ENCODE measurements at regions not wholly inside any gene's neighbourhood (a gene's known extent, or its start where the extent isn't known, plus 50 kb on each side); places are given as distances from the start of the nearest gene placed in this dataset.

- Mint-ChIP-seq H3K36me3 (ENCODE audit: insufficient read depth, unreplicated experiment) (no peaks in the 10 kb centered on the region), H3K9me3 (ENCODE audit: unreplicated experiment) (no peaks in the 10 kb centered on the region), H3K4me3 (ENCODE audit: unreplicated experiment) (no peak overlapping the region), H3K27me3 (ENCODE audit: insufficient read depth, unreplicated experiment) (no peaks in the 10 kb centered on the region), H3K4me1 (ENCODE audit: insufficient read depth, unreplicated experiment) (peaks cover 14% of the 10 kb centered on the region), H3K27ac (ENCODE audit: low read depth, unreplicated experiment) (no peak overlapping the region)
- ChIA-PET CTCF (interaction anchor here (0.7 kb wide), 1 partner anchor 239 kb away, joined by 3 read pairs; no protein-coding TSS in a partner anchor), POLR2A (no interaction called here)
- no TSS peak for BruUV-seq (replicated peaks)
- peak; percentile 43 for DNase-seq (ENCODE audit: unreplicated experiment)
- intact Hi-C loops (cut with micrococcal nuclease): no loop called here
- TF ChIP-seq, protein P1, sequence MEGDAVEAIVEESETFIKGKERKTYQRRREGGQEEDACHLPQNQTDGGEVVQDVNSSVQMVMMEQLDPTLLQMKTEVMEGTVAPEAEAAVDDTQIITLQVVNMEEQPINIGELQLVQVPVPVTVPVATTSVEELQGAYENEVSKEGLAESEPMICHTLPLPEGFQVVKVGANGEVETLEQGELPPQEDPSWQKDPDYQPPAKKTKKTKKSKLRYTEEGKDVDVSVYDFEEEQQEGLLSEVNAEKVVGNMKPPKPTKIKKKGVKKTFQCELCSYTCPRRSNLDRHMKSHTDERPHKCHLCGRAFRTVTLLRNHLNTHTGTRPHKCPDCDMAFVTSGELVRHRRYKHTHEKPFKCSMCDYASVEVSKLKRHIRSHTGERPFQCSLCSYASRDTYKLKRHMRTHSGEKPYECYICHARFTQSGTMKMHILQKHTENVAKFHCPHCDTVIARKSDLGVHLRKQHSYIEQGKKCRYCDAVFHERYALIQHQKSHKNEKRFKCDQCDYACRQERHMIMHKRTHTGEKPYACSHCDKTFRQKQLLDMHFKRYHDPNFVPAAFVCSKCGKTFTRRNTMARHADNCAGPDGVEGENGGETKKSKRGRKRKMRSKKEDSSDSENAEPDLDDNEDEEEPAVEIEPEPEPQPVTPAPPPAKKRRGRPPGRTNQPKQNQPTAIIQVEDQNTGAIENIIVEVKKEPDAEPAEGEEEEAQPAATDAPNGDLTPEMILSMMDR (IDR thresholded peaks at IDR 0.05; ENCODE audit: unreplicated experiment): no peak
Measured at GRCh38 chr5:40041452-40041851, 616.7 kb upstream of the DAB2 start.

DNA sequence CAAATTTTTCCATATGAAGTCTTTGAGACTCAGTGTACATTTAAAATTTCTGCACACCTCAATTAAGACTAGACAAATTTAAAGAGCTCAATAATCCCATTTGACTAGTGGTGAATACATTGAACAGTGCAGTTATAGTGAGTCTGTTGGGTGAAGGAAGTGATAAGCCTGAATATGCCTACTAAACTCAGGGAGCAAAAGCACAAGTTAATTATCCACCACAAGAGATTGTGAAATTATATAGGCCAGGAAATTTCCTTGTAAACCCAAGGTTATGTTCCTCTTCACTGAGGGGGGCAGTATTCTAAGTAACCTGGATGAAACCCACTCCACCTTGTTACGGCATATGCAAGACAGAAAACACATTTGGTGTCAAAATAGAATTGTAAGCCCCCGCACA is 612.9 kb upstream of the DAB2 start:
- DNase-seq (ENCODE audit: unreplicated experiment): no peak
- Mint-ChIP-seq H3K9me3 (ENCODE audit: unreplicated experiment) (no peaks in the 10 kb centered on the region), H3K4me3 (ENCODE audit: unreplicated experiment) (no peak overlapping the region), H3K4me1 (ENCODE audit: insufficient read depth, unreplicated experiment) (no peaks in the 10 kb centered on the region), H3K27me3 (ENCODE audit: insufficient read depth, unreplicated experiment) (no peaks in the 10 kb centered on the region), H3K36me3 (ENCODE audit: insufficient read depth, unreplicated experiment) (no peaks in the 10 kb centered on the region), H3K27ac (ENCODE audit: low read depth, unreplicated experiment) (no peak overlapping the region)
- intact Hi-C loops (cut with micrococcal nuclease): no loop called here
- no TSS peak for BruUV-seq (replicated peaks)
- ChIA-PET CTCF (interaction anchor here (0.6 kb wide), 1 partner anchor 468 kb away, joined by 3 read pairs; no protein-coding TSS in a partner anchor), POLR2A (no interaction called here)
- TF ChIP-seq, protein P1 (IDR thresholded peaks at IDR 0.05; ENCODE audit: unreplicated experiment): no peak

- Mint-ChIP-seq H3K9me3 (ENCODE audit: unreplicated experiment) (no peaks in the 10 kb centered on the region), H3K27me3 (ENCODE audit: insufficient read depth, unreplicated experiment) (no peaks in the 10 kb centered on the region), H3K4me1 (ENCODE audit: insufficient read depth, unreplicated experiment) (no peaks in the 10 kb centered on the region), H3K4me3 (ENCODE audit: unreplicated experiment) (no peak overlapping the region), H3K27ac (ENCODE audit: low read depth, unreplicated experiment) (no peak overlapping the region), H3K36me3 (ENCODE audit: insufficient read depth, unreplicated experiment) (no peaks in the 10 kb centered on the region)
- TF ChIP-seq, protein P1 (IDR thresholded peaks at IDR 0.05; ENCODE audit: unreplicated experiment): no peak
- ChIA-PET CTCF (no interaction called here), POLR2A (no interaction called here)
- BruUV-seq (replicated peaks): no TSS peak
- intact Hi-C loops (cut with micrococcal nuclease): no loop called here
- no peak for DNase-seq (ENCODE audit: unreplicated experiment)
Measured at GRCh38 chr5:40034441-40034840, 609.7 kb upstream of the DAB2 start.

- Mint-ChIP-seq H3K4me1 (ENCODE audit: insufficient read depth, unreplicated experiment) (no peaks in the 10 kb centered on the region), H3K36me3 (ENCODE audit: insufficient read depth, unreplicated experiment) (no peaks in the 10 kb centered on the region), H3K27ac (ENCODE audit: low read depth, unreplicated experiment) (no peak overlapping the region), H3K9me3 (ENCODE audit: unreplicated experiment) (no peaks in the 10 kb centered on the region), H3K4me3 (ENCODE audit: unreplicated experiment) (no peak overlapping the region), H3K27me3 (ENCODE audit: insufficient read depth, unreplicated experiment) (no peaks in the 10 kb centered on the region)
- no TSS peak for BruUV-seq (replicated peaks)
- DNase-seq (ENCODE audit: unreplicated experiment): no peak
- ChIA-PET CTCF (no interaction called here), POLR2A (no interaction called here)
- intact Hi-C loops (cut with micrococcal nuclease): no loop called here
- TF ChIP-seq, protein P1 (IDR thresholded peaks at IDR 0.05; ENCODE audit: unreplicated experiment): no peak
Measured at GRCh38 chr5:40033411-40033810, 608.6 kb upstream of the DAB2 start.

Measured in MCF 10A (cell line).